Jurkat, Clone E6-1 (cell line): ENCODE measurements at regions not wholly inside any gene's neighbourhood (a gene's known extent, or its start where the extent isn't known, plus 50 kb on each side); places are given as distances from the start of the nearest gene placed in this dataset.
"Not testable (repeated sequence)": the region's sequence is repeated elsewhere in the genome, so short reads cannot be mapped to it uniquely, and the experiment has no call there.

Source experiments
- DNase-seq: peaks from one replicate; pipeline ENCODE4 v3.0.0-alpha.2; 2011; ENCODE audit warnings: low read depth, low spot score
- H3K4me3 ChIP-seq: 2 replicates; pipeline ENCODE4 v1.5.1; 2011; ENCODE audit warnings: mild to moderate bottlenecking, low read length, control low read depth, moderate library complexity

- H3K4me3 ChIP-seq: no peak overlapping the region
- DNase-seq: no peak
These were observed 512.4 kb downstream of the TNS3 start for GRCh38 chr7:47069385-47070076.

- DNase-seq: no peak
- H3K4me3 ChIP-seq: no peak overlapping the region
These were observed 514.8 kb downstream of the TNS3 start for GRCh38 chr7:47066976-47067614.

- no peak for DNase-seq
- H3K4me3 ChIP-seq: no peak overlapping the region
These were observed 525.2 kb downstream of the TNS3 start for GRCh38 chr7:47056731-47057130.

GRCh38 chr7:47052541-47053208, 529.2 kb downstream of the TNS3 start:
- DNase-seq, H3K4me3 ChIP-seq: not testable (repeated sequence)

- DNase-seq: no peak
These were observed 532.6 kb downstream of the TNS3 start for GRCh38 chr7:47049234-47049774.

GRCh38 chr7:47047384-47047783, 534.5 kb downstream of the TNS3 start:
- no peak overlapping the region for H3K4me3 ChIP-seq
- no peak for DNase-seq

More at GRCh38 chr7:47049234-47049774, 532.6 kb downstream of the TNS3 start:
- no peak overlapping the region for H3K4me3 ChIP-seq

GRCh38 chr7:47046949-47047348, 535.0 kb downstream of the TNS3 start:
- H3K4me3 ChIP-seq: no peak overlapping the region
- no peak for DNase-seq

GRCh38 chr7:47045207-47046051, 536.5 kb downstream of the TNS3 start:
- no peak for DNase-seq
- H3K4me3 ChIP-seq: no peak overlapping the region

GRCh38 chr7:47044625-47045024, 537.3 kb downstream of the TNS3 start:
- DNase-seq: no peak
- no peak overlapping the region for H3K4me3 ChIP-seq

- no peak overlapping the region for H3K4me3 ChIP-seq
- DNase-seq: no peak
These were observed 538.6 kb downstream of the TNS3 start for GRCh38 chr7:47043304-47043703.

GRCh38 chr7:47042669-47043068, 539.2 kb downstream of the TNS3 start:
- DNase-seq: no peak
- no peak overlapping the region for H3K4me3 ChIP-seq

- no peak for DNase-seq
- no peak overlapping the region for H3K4me3 ChIP-seq
These were observed 541.0 kb downstream of the TNS3 start for GRCh38 chr7:47040795-47041347.

- H3K4me3 ChIP-seq: no peak overlapping the region
- DNase-seq: no peak
These were observed 542.0 kb downstream of the TNS3 start for GRCh38 chr7:47039904-47040303.

- H3K4me3 ChIP-seq: no peak overlapping the region
- DNase-seq: no peak
These were observed 542.7 kb downstream of the TNS3 start for GRCh38 chr7:47039089-47039648.

GRCh38 chr7:47038621-47039020, 543.3 kb downstream of the TNS3 start:
- H3K4me3 ChIP-seq: no peak overlapping the region
- no peak for DNase-seq

GRCh38 chr7:47037607-47038006, 544.3 kb downstream of the TNS3 start:
- H3K4me3 ChIP-seq: no peak overlapping the region
- DNase-seq: no peak

- no peak for DNase-seq
- H3K4me3 ChIP-seq: no peak overlapping the region
These were observed 545.0 kb downstream of the TNS3 start for GRCh38 chr7:47036909-47037308.

GRCh38 chr7:47035522-47035921, 546.4 kb downstream of the TNS3 start:
- H3K4me3 ChIP-seq: no peak overlapping the region
- DNase-seq: no peak

- DNase-seq: no peak
- H3K4me3 ChIP-seq: no peak overlapping the region
These were observed 547.7 kb downstream of the TNS3 start for GRCh38 chr7:47034180-47034579.
